ENCODE measurements at regions not wholly inside any gene's neighbourhood (a gene's known extent, or its start where the extent isn't known, plus 50 kb on each side); places are given as distances from the start of the nearest gene placed in this dataset.
A peak's percentile ranks its signal among the peaks of the same experiment; 100 is the strongest.

DNA sequence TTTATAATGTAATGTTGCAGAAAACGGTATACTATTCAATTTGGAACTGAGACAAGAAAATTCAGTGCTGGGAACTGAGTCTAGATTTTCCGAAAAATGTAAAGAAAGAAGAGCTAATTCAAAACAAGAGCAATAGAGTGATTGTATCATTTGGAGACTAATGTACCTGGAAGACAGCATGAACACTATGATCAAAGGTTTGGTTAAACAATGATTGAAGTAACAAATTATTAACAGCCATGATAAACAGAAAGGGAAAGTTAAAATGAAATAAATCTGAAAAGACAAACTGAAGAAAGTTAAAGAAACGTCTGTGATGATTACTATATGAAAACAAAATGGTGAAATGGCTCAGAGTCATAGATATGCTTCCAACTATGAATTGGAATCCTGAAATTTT lies 300.6 kb upstream of the MPDZ start:
- POLR2A ChIA-PET (ENCODE audit: partially characterized antibody), result no interaction called here
- H3K4me1 Mint-ChIP-seq, result no peaks in the 10 kb centered on the region
- H3K27me3 ChIP-seq (ENCODE audit: insufficient read depth, low read length), result no peaks in the 10 kb centered on the region
- H3K4me3 ChIP-seq (ENCODE audit: low read length in 2 of 2), result no peak overlapping the region
- DNase-seq, result no peak
- no peak overlapping the region for H3K4me3 Mint-ChIP-seq
- no peak overlapping the region for H3K27ac Mint-ChIP-seq
- no peaks in the 10 kb centered on the region for H3K27me3 Mint-ChIP-seq
- peaks cover 0 to 12% (median 3%) of the 10 kb centered on the region in 8 donors for H3K9me3 Mint-ChIP-seq
- no peaks in the 10 kb centered on the region for H3K4me1 ChIP-seq (ENCODE audit: insufficient read depth, low read length)
- no peaks in the 10 kb centered on the region for H3K36me3 Mint-ChIP-seq
- H3K9me3 ChIP-seq (ENCODE audit: control insufficient read depth in 1 of 2, low read length in 2 of 2), result peaks cover 0 to 3% of the 10 kb centered on the region in 2 donors
- H3K27ac ChIP-seq (ENCODE audit: low read depth, low read length), result no peak overlapping the region
- CTCF ChIA-PET (ENCODE audit: partially characterized antibody), result no interaction called here
- intact Hi-C loops (cut with micrococcal nuclease), result no loop called here
- no peaks in the 10 kb centered on the region for H3K36me3 ChIP-seq (ENCODE audit: insufficient read depth, low read length)

- intact Hi-C loops (cut with micrococcal nuclease), result no loop called here
- CTCF ChIA-PET (ENCODE audit: partially characterized antibody), result no interaction called here
- Mint-ChIP-seq H3K27ac (no peak overlapping the region), H3K9me3 (peaks cover 0 to 6% (median 4%) of the 10 kb centered on the region in 8 donors), H3K36me3 (no peaks in the 10 kb centered on the region), H3K27me3 (no peaks in the 10 kb centered on the region), H3K4me1 (no peaks in the 10 kb centered on the region), H3K4me3 (no peak overlapping the region)
- H3K27me3 ChIP-seq (ENCODE audit: insufficient read depth, low read length), result no peaks in the 10 kb centered on the region
- DNase-seq, result no peak
- no peaks in the 10 kb centered on the region for H3K9me3 ChIP-seq (ENCODE audit: control insufficient read depth in 1 of 2, low read length in 2 of 2)
- H3K27ac ChIP-seq (ENCODE audit: low read depth, low read length), result no peak overlapping the region
- POLR2A ChIA-PET (ENCODE audit: partially characterized antibody), result no interaction called here
- no peak overlapping the region for H3K4me3 ChIP-seq (ENCODE audit: low read length in 2 of 2)
- no peaks in the 10 kb centered on the region for H3K4me1 ChIP-seq (ENCODE audit: insufficient read depth, low read length)
- no peaks in the 10 kb centered on the region for H3K36me3 ChIP-seq (ENCODE audit: insufficient read depth, low read length)
These were observed 296.6 kb upstream of the MPDZ start for GRCh38 chr9:13576101-13576500.

DNA sequence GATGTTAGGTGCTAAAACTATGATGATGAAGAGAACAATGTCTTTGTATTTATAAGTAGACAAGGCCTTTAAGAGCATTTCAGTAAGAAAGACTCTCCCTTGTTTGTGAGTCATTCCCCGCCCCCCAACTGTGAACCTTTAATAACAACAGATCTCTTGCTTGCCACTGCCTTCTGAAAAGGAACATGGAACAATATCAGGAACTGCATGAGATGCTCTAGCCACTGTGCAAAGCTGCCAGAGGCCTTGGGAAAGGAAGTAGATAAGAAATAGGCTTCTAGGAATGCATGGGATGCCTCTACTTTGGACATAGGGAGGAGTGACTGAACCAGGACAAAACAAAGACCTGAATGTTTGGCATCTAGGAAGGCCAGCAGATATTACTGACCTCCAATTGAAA lies 296.1 kb upstream of the MPDZ start:
- Mint-ChIP-seq H3K4me3 (no peak overlapping the region), H3K27ac (no peak overlapping the region), H3K36me3 (no peaks in the 10 kb centered on the region), H3K4me1 (no peaks in the 10 kb centered on the region), H3K27me3 (no peaks in the 10 kb centered on the region), H3K9me3 (peaks cover 0 to 6% (median 3%) of the 10 kb centered on the region in 8 donors)
- intact Hi-C loops (cut with micrococcal nuclease), result no loop called here
- H3K9me3 ChIP-seq (ENCODE audit: control insufficient read depth in 1 of 2, low read length in 2 of 2), result no peaks in the 10 kb centered on the region
- no peaks in the 10 kb centered on the region for H3K36me3 ChIP-seq (ENCODE audit: insufficient read depth, low read length)
- H3K27ac ChIP-seq (ENCODE audit: low read depth, low read length), result no peak overlapping the region
- H3K4me3 ChIP-seq (ENCODE audit: low read length in 2 of 2), result no peak overlapping the region
- POLR2A ChIA-PET (ENCODE audit: partially characterized antibody), result no interaction called here
- H3K4me1 ChIP-seq (ENCODE audit: insufficient read depth, low read length), result no peaks in the 10 kb centered on the region
- CTCF ChIA-PET (ENCODE audit: partially characterized antibody), result no interaction called here
- no peak for DNase-seq
- no peaks in the 10 kb centered on the region for H3K27me3 ChIP-seq (ENCODE audit: insufficient read depth, low read length)

DNA sequence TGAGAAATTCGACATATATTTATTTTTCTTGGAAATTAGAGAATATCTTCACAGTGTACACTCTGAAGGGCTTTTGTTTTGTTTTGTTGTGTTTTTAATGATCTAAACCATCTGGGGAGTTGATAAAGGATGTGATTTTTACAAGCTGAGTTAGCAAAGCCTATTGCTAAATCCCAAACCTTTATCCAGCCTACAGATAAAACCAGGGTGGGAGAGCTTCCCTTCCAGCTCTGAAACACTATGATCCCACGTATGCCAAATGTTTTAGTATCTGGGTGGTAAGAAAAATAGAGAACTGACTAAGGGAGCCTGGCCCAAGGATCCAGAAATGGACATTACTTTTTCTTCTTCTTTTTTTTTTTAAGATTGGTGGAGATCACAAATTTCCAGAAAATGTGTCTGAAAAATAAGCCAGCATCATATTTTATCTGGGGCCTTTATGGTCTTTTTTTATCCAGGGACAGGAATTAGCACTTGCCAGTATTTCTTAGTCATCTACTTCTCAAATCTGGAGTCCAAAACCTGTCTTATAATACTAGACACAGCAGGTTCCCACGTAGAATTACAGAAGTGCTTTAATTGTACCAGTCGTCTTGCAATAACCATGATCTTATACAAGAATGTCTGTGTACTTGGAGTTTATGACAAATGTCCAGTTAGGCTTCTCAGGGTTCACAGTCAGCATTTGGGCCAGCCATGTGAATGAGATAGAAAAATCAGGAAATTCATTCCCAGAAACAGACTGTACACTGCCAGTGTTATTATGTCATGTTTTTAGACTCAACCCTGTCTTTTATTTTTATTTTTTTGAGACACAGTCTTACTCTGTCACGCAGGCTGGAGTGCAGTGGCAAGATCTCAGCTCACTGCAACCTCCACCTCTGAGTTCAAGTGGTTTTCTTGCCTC lies 290.8 kb upstream of the MPDZ start:
- CTCF ChIA-PET (ENCODE audit: partially characterized antibody), result no interaction called here

DNA sequence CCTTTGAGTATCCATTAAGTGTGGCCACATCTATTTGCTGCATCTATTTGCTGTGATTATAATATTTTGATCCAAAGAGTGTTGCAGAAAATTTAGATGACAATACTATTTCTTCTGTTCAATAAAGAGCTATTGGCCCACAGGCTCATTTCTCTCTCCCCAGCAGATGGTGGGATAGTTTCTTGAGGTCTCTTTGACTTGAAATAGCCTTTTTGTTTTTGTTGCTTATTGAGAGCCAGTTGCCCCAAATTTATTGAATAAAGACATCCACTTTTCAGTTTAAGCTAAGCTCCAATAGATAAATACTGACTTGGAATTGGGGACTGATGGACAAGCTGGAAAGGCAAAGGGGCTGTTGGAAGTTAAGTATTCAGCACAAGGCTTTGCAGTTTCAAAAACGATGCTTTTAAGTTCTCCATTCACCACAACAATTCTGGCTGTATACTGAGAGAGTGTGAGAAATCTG lies 290.1 kb upstream of the MPDZ start:
- H3K4me1 Mint-ChIP-seq, result peaks cover 0 to 5% (median 2%) of the 10 kb centered on the region in 4 donors

More for the DNA sequence above, 290.8 kb upstream of the MPDZ start:
- peaks cover 0 to 5% (median 2%) of the 10 kb centered on the region in 4 donors for H3K4me1 Mint-ChIP-seq
- POLR2A ChIA-PET (ENCODE audit: partially characterized antibody), result no interaction called here
- Histone ChIP-seq H3K4me1 (ENCODE audit: insufficient read depth, low read length) (no peaks in the 10 kb centered on the region), H3K36me3 (ENCODE audit: insufficient read depth, low read length) (no peaks in the 10 kb centered on the region), H3K27me3 (ENCODE audit: insufficient read depth, low read length) (no peaks in the 10 kb centered on the region), H3K4me3 (ENCODE audit: low read length in 2 of 2) (no peak overlapping the region), H3K9me3 (ENCODE audit: control insufficient read depth in 1 of 2, low read length in 2 of 2) (no peaks in the 10 kb centered on the region), H3K27ac (ENCODE audit: low read depth, low read length) (no peak overlapping the region)
- intact Hi-C loops (cut with micrococcal nuclease), result no loop called here
- DNase-seq, result no peak
- H3K4me3 Mint-ChIP-seq, result no peak overlapping the region
- no peaks in the 10 kb centered on the region for H3K36me3 Mint-ChIP-seq
- H3K9me3 Mint-ChIP-seq, result peaks cover 0 to 10% (median 0%) of the 10 kb centered on the region in 8 donors
- no peak overlapping the region for H3K27ac Mint-ChIP-seq
- H3K27me3 Mint-ChIP-seq, result no peaks in the 10 kb centered on the region

GRCh38 chr9:13568841-13569601 lies 289.5 kb upstream of the MPDZ start:
- Histone ChIP-seq H3K4me1 (ENCODE audit: insufficient read depth, low read length) (no peaks in the 10 kb centered on the region), H3K27me3 (ENCODE audit: insufficient read depth, low read length) (no peaks in the 10 kb centered on the region), H3K36me3 (ENCODE audit: insufficient read depth, low read length) (no peaks in the 10 kb centered on the region), H3K4me3 (ENCODE audit: low read length in 2 of 2) (no peak overlapping the region), H3K27ac (ENCODE audit: low read depth, low read length) (no peak overlapping the region), H3K9me3 (ENCODE audit: control insufficient read depth in 1 of 2, low read length in 2 of 2) (no peaks in the 10 kb centered on the region)
- peaks cover 0 to 5% (median 2%) of the 10 kb centered on the region in 4 donors for H3K4me1 Mint-ChIP-seq
- intact Hi-C loops (cut with micrococcal nuclease), result no loop called here
- H3K4me3 Mint-ChIP-seq, result peak overlapping the region in 6 of 8 donors; percentile 22 to 68 (median 50)
- POLR2A ChIA-PET (ENCODE audit: partially characterized antibody), result no interaction called here
- CTCF ChIA-PET (ENCODE audit: partially characterized antibody), result no interaction called here
- H3K36me3 Mint-ChIP-seq, result no peaks in the 10 kb centered on the region
- DNase-seq, result no peak
- H3K27me3 Mint-ChIP-seq, result no peaks in the 10 kb centered on the region
- H3K27ac Mint-ChIP-seq, result no peak overlapping the region
- H3K9me3 Mint-ChIP-seq, result peaks cover 0 to 8% (median 0%) of the 10 kb centered on the region in 8 donors

More for the DNA sequence above, 290.1 kb upstream of the MPDZ start:
- ChIA-PET POLR2A (ENCODE audit: partially characterized antibody) (no interaction called here), CTCF (ENCODE audit: partially characterized antibody) (no interaction called here)
- intact Hi-C loops (cut with micrococcal nuclease), result no loop called here
- Mint-ChIP-seq H3K36me3 (no peaks in the 10 kb centered on the region), H3K27ac (no peak overlapping the region), H3K27me3 (no peaks in the 10 kb centered on the region), H3K4me3 (peak overlapping the region in 2 of 8 donors; percentile 22), H3K9me3 (peaks cover 0 to 8% (median 0%) of the 10 kb centered on the region in 8 donors)
- Histone ChIP-seq H3K9me3 (ENCODE audit: control insufficient read depth in 1 of 2, low read length in 2 of 2) (no peaks in the 10 kb centered on the region), H3K36me3 (ENCODE audit: insufficient read depth, low read length) (no peaks in the 10 kb centered on the region), H3K27ac (ENCODE audit: low read depth, low read length) (no peak overlapping the region), H3K4me3 (ENCODE audit: low read length in 2 of 2) (no peak overlapping the region), H3K4me1 (ENCODE audit: insufficient read depth, low read length) (no peaks in the 10 kb centered on the region), H3K27me3 (ENCODE audit: insufficient read depth, low read length) (no peaks in the 10 kb centered on the region)
- no peak for DNase-seq

DNA sequence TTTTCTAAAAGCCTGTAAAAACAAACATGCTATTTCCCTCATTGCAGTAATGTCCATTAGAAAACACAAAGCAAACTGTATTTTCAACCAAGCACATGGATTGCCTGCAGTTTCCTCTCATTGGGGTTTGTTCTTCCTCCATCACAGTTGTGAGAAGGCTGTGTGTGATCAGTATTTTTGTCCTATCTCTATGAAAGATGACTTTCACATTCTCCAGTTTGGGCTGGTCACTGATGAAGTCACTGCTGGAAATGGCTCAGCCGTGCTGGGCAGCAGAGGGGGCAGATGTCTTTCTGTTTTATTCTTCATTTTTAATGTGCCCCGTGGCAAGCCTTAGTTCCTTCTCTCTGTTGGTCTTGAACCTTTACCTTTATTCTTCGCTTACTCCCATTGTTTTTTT lies 288.9 kb upstream of the MPDZ start:
- H3K9me3 Mint-ChIP-seq, result peaks cover 0 to 8% (median 0%) of the 10 kb centered on the region in 8 donors
- H3K4me1 ChIP-seq (ENCODE audit: insufficient read depth, low read length), result no peaks in the 10 kb centered on the region
- no peak overlapping the region for H3K27ac Mint-ChIP-seq
- CTCF ChIA-PET (ENCODE audit: partially characterized antibody), result no interaction called here
- H3K27me3 ChIP-seq (ENCODE audit: insufficient read depth, low read length), result no peaks in the 10 kb centered on the region
- no peaks in the 10 kb centered on the region for H3K9me3 ChIP-seq (ENCODE audit: control insufficient read depth in 1 of 2, low read length in 2 of 2)
- intact Hi-C loops (cut with micrococcal nuclease), result no loop called here
- no peaks in the 10 kb centered on the region for H3K27me3 Mint-ChIP-seq
- H3K36me3 Mint-ChIP-seq, result no peaks in the 10 kb centered on the region
- peaks cover 0 to 5% (median 2%) of the 10 kb centered on the region in 4 donors for H3K4me1 Mint-ChIP-seq
- H3K4me3 ChIP-seq (ENCODE audit: low read length in 2 of 2), result no peak overlapping the region
- H3K27ac ChIP-seq (ENCODE audit: low read depth, low read length), result no peak overlapping the region
- H3K4me3 Mint-ChIP-seq, result peak overlapping the region in 6 of 8 donors; percentile 21 to 68 (median 50)
- POLR2A ChIA-PET (ENCODE audit: partially characterized antibody), result no interaction called here
- H3K36me3 ChIP-seq (ENCODE audit: insufficient read depth, low read length), result no peaks in the 10 kb centered on the region
- no peak for DNase-seq

Data from CD4-positive, alpha-beta memory T cell (primary cell).